HG03442 (cell line): ENCODE measurements at regions not wholly inside any gene's neighbourhood (a gene's known extent, or its start where the extent isn't known, plus 50 kb on each side); places are given as distances from the start of the nearest gene placed in this dataset.

Source experiments
- ATAC-seq: cut with Tn5 transposase; IDR thresholded peaks from one replicate; pipeline ENCODE4 v1.9.1; 2021; ENCODE audit warnings: mild to moderate bottlenecking, moderate library complexity; ENCODE audit not compliant: unreplicated experiment

GRCh38 chr7:52712938-52713337 lies 322.5 kb upstream of the POM121L12 start:
- no peak for ATAC-seq

- ATAC-seq = no peak
Measured at GRCh38 chr7:52711951-52712350, 323.5 kb upstream of the POM121L12 start.

- no peak for ATAC-seq
Measured at GRCh38 chr7:52708846-52709245, 326.6 kb upstream of the POM121L12 start.

GRCh38 chr7:52705768-52706167 lies 329.7 kb upstream of the POM121L12 start:
- ATAC-seq = no peak

- no peak for ATAC-seq
Measured at GRCh38 chr7:52700349-52700748, 335.1 kb upstream of the POM121L12 start.

- ATAC-seq = no peak
Measured at GRCh38 chr7:52695973-52696595, 339.3 kb upstream of the POM121L12 start.

- ATAC-seq = no peak
Measured at GRCh38 chr7:52691257-52691656, 344.2 kb upstream of the POM121L12 start.

- ATAC-seq = no peak
Measured at GRCh38 chr7:52689912-52690311, 345.5 kb upstream of the POM121L12 start.

- ATAC-seq = no peak
Measured at GRCh38 chr7:52685333-52685732, 350.1 kb upstream of the POM121L12 start.

GRCh38 chr7:52684388-52684787 lies 351.0 kb upstream of the POM121L12 start:
- no peak for ATAC-seq

- no peak for ATAC-seq
Measured at GRCh38 chr7:52682993-52683392, 352.4 kb upstream of the POM121L12 start.

- no peak for ATAC-seq
Measured at GRCh38 chr7:52670608-52671225, 364.7 kb upstream of the POM121L12 start.

- no peak for ATAC-seq
Measured at GRCh38 chr7:52669031-52669430, 366.4 kb upstream of the POM121L12 start.

GRCh38 chr7:52668435-52668834 lies 367.0 kb upstream of the POM121L12 start:
- ATAC-seq = no peak

GRCh38 chr7:52659178-52659577 lies 376.3 kb upstream of the POM121L12 start:
- no peak for ATAC-seq

GRCh38 chr7:52656098-52656497 lies 379.3 kb upstream of the POM121L12 start:
- ATAC-seq = no peak

- ATAC-seq = no peak
Measured at GRCh38 chr7:52652621-52653020, 382.8 kb upstream of the POM121L12 start.

GRCh38 chr7:52648872-52649271 lies 386.6 kb upstream of the POM121L12 start:
- no peak for ATAC-seq

- ATAC-seq = no peak
Measured at GRCh38 chr7:52647046-52647445, 388.4 kb upstream of the POM121L12 start.

- ATAC-seq = no peak
Measured at GRCh38 chr7:52639981-52640380, 395.5 kb upstream of the POM121L12 start.

GRCh38 chr7:52639126-52639525 lies 396.3 kb upstream of the POM121L12 start:
- ATAC-seq = no peak

- no peak for ATAC-seq
Measured at GRCh38 chr7:52635021-52635420, 400.4 kb upstream of the POM121L12 start.

- no peak for ATAC-seq
Measured at GRCh38 chr7:52620849-52621248, 414.6 kb upstream of the POM121L12 start.
